ENCODE measurements at regions not wholly inside any gene's neighbourhood (a gene's known extent, or its start where the extent isn't known, plus 50 kb on each side); places are given as distances from the start of the nearest gene placed in this dataset.
"Not testable (repeated sequence)": the region's sequence is repeated elsewhere in the genome, so short reads cannot be mapped to it uniquely, and the experiment has no call there.

DNA sequence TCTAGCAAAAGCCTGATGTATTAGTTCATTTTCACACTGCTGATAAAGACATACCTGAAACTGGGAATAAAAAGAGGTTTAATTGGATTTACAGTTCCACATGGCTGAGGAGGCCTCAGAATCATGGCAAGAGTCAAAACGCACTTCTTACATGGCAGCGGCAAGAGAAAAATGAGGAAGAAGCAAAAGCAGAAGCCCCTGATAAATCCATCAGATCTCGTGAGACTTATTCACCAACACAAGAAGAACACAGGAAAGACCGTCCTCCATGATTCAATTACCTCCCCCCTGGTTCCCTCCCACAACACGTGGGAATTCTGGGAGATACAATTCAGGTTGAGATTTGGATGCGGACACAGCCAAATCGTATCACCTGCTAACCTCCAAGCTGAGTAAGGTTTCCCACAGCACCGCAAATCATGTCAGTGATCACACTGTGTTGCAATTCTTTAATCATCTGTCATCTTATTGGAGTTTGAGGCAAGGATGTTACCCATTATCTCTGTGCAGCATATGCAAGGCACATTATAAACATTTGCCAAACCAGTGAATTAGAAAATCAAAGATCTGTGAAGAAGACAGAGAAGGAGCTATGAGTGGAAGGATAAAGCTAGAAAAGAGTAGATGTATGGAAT lies 128.5 kb downstream of the ZNF281 start:
- no peak for DNase-seq

DNA sequence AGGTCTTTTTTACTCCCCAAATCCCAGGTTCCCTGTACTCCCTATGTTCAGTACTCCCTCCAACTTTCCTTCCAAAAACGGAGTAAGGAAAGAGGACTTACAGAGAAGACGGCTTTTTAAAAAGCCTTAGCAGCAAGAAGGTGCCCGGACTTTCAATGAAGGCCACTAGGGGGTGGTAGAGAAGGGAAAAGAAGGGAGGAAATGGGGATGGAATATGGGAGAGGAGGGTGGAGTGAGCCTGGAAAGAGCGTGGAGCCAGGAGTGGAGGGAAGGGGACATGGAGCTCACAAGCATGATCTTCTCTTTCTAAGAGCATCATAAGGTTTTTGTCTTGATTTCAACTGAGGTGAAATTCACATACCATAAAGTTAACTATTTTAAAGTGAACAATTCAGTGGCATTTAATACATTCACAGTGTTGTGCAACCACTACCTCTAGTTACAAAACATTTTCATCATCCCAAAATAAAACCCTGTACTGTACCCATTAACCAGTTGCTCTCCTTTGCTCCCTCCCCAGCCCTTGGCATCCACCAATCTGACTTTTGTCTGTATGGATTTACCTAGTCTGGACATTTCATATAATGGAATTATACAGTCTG lies 129.9 kb downstream of the ZNF281 start:
- DNase-seq, result peak; percentile 69

DNA sequence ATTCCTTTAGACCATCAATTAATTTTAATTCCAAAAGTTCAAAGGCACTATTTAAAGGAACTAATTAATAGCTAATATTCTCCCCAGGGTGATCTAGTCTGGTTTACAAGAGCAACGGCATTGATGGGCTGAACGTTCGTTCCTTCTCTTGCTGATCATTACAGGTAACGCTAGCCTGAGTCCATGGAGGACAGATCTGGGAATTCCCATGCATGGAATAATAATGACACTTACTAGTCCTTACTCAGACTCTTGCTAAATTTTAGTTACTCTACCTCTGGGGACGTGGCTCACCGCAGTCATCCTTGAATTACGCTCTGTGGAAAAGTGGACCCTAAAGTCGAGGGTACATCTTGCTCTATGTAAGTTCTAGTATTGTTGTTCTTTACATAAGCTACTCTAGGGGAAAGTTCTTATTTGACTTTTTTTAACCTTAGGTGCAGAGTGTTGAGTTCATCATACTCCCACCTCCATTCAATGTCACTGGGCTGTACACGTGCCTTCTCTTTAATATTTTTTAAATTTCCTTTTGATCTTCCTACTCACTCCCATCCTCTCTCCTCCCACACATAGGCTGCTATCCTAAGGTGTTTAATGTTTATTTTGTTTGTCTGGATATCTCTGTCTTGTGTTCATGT lies 133.9 kb downstream of the ZNF281 start:
- DNase-seq, result no peak

DNA sequence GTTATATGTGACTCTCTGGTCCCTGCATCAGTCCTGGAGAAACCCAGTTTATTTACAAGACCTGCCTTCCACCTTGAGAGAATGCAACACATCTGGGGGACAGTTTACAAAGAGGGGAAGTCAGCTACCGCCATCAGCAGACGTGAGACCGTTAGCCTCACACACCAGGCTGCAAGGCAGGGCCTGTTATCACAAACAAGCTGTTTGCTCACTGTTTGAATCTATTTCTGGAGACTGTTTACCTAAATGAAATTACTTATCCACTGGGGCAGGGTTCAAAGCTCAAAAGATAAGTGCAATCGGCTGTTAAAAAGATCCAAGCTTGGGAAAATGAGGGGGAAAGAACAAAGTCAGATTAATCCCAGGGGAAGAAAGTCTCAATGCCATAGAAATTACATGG lies 134.4 kb downstream of the ZNF281 start:
- no peak for DNase-seq

DNA sequence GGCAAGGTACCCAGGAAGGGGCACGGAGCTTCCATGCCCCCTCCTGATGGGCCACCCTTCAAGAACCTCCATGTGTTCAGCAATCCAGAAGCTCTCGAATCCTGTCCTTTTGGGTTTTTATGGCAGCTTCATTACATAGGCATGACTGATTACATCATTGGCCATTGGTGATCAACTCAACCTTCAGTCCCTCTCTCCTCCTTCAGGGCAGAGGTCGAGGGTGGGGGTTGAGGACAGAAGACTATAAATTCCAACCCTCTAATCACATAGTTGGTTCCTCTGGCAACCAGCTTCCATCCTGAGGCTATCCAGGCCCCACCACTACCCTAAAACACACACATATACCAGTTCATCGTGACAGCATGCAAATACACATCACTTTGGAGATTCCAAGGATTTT lies 135.7 kb downstream of the ZNF281 start:
- no peak for DNase-seq

DNA sequence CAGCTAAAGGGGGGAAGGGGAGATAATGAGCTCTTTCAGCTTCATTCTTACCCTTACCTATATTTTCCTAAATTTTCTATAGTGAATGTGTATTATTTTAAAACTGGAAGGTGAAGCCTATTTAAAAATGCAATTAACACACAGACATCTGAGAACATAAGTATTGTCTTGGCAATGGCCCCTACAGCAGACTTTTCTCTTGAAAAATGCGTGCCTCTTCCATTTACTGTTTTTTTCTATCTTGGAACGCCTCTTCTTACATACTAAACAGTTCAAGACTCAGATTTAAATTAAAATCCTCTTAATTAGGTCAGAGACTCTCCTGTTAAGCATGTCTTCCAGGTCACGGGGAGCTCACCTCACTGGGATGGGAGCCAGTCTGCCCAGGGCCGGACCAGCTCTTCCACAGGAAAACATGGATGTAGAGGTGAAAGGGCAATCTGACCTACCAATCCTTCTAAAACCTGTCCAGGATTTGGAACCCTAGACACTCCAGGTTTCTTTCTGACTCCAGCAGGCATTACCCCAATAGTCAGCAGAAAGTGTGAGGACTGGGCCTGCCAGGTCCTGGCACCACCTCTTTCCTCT lies 137.3 kb downstream of the ZNF281 start:
- DNase-seq, result no peak

DNA sequence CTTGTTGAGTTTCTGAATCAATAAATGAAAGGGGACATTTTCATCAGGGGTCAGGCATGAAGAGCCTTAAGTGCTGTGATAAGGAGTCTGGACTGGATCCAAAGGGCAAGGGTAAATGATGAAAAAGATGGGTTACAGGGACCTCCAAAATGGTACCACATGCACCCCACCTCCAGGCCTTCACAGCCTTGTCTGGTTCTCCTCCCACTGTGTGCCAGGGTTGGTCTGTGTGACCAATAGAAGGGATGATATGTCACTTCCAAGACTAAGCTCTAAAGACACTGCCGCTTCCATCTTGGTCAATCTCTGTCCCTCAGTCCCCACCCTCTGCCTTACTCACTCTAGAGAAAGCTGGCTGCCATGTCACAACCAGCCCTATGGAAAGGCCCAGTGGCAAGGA lies 140.6 kb downstream of the ZNF281 start:
- DNase-seq, result no peak

DNA sequence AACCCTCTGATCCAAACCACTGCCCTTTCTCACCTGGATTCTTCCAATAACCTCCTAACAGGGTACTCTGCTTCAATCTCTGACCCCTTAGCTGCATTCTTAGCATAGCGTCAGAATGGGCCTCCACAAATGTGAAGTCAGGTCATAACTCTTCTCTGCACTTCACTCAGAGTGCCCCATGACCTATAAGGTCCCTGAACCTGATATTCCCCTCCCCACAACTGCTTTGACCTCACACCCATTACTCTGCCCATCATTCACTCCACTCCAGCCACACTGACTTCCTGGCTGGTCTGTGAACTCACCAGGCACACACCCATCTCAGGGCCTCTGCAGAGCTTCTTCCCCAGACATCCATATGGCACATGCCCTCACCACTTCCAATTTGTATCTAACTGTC lies 141.9 kb downstream of the ZNF281 start:
- DNase-seq, result no peak

DNA sequence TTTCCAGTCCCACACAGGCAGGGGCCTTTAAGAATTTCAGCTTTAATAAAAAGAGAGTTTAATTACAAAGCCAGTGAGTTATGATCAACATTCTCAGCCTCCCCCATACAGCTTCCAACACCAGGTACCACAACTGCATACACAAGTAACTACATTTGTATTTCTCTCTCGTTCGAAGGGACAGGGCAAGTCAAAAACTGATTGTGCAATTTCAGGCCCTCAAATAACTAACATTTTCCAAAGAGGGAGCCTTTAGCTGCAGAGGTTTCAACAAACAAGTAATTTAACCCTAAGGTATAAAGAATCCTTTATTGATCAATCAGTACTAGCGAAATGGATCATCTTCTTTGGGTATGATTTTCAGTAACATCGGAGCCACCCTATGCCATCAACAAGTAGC lies 142.4 kb downstream of the ZNF281 start:
- no peak for DNase-seq

DNA sequence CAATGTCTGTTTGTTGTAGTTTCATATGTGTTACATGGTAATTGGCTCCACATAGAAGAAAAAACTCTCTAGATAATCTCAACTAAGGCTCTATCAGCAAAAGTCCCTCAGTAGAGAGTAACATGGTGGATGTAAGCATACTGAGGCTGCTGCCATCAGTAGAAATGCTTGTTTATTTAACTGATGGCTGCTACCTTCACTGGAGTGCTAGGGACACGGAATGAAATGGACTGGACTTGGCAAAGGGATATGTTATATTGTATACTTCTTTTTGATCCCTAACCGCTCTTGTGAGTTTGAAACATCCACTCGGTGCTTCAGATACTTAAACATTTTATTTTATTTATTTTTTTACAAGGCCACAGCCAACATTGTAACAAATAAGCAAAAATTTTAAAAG lies 143.0 kb downstream of the ZNF281 start:
- DNase-seq, result no peak

DNA sequence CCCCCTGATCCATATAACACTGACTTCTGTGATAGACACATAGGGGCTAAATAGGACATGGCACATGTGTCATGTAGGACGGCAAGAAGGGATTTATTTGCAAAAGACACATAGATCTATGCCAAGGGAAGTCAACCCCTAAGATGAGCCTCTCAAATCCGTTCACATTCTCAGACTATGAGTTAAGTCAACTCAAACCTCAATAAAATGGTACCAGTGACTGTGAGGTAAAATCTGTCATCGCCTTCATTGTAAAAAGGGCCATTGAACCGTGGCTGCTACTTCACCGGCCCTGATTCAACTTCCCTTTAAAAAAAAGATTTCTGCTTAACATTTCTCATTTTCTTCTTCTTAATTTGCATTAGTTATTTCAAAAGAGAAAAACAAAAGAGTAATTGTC lies 144.0 kb downstream of the ZNF281 start:
- DNase-seq, result no peak

DNA sequence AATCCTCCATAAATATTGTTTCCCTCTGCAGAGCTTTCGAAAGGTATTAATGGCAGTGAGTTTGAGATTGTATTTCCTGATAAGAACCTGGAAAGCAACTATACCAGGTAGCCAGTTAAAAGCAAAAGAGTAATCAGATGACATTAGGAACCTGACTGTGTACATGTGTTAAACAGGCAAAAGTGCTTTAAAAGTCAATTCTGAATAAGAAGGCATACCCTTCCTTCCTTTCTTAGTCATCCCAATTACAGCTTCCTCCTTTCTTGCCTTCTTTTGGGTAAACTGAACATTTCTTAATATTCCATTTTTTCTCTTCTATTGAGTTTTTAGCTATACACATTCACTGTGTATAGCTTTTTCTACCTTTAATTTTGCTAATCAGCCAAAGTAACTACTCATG lies 144.7 kb downstream of the ZNF281 start:
- DNase-seq, result no peak

DNA sequence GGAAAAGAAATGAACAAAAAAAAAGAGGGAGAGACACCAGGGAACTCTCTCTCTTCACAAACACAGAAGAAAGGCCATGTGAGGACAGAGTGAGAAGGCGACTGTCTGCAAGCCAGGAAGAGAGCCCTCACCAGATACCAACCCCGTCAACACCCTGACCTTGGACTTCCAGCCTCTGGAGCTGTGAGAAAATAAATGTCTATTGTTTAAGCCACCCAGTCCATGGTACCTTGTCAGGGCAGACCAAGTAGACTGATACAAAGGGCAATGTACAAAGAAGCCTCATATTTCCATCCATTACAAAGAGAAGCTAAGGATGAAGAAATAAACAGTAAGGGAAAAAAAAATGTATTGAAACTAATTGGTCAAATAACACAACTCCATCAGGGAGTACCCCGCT lies 146.6 kb downstream of the ZNF281 start:
- no peak for DNase-seq

DNA sequence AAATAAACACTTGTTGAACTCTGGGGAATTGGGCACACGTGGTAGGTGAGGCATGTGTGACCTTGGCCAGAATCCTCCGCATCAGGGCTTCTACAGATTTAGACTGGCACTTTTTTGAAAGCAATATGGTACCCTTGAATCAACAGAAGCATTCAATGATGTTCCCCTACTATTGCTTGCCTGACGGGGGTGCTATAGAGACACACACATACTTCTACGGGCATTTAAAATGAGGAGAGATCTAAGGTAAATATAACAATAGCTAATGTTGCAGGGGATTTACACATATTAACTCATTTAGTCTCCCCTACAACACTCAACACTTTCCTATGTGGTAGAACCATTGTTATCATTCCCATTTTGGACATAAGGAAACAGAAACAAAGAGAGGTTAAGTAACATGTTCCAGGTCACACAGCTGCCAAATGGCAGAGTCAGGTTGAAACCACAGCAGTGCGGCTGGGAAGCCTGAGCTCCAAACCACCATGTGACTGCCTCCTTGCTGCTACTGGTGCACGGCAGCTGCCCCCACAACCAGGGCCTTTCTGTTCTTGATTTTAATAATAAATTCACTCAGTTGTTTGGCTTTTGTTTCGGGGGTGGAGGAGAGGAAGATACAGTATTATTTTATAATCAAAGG lies 147.4 kb downstream of the ZNF281 start:
- DNase-seq, result no peak

DNA sequence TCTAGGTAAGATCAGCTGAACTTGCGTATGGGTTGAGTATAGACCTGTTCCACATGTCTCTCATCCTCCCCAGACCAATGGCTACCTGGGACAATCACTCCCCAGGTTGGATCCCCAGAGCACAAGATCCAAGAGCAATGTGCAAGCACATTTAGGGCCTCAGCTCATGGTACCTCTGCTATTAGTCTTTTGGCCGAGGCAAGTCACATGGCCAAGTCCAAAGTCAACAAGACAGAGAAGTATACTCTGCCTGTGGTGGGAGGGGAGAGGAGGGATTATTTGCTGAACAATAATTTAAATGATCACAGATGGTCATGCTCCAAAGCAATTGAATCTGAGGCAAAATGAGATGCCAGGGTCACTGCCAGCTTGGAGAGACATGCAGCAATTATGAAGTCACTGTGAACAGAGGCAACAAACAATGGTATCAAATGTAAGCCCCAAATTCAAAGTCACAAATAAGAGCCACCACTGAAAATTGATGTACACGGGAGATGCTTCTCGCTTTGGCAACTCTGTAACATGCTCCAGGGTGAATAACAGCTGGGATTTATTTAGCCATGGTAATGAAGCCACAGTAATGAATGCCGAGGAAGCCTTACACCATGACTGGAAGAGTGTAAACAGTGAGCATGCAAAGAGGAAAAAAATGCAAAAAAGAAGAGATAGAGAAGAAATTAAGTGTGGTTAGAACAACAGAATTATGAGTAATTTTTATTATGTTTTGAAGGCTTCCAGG lies 149.1 kb downstream of the ZNF281 start:
- DNase-seq, result no peak

DNA sequence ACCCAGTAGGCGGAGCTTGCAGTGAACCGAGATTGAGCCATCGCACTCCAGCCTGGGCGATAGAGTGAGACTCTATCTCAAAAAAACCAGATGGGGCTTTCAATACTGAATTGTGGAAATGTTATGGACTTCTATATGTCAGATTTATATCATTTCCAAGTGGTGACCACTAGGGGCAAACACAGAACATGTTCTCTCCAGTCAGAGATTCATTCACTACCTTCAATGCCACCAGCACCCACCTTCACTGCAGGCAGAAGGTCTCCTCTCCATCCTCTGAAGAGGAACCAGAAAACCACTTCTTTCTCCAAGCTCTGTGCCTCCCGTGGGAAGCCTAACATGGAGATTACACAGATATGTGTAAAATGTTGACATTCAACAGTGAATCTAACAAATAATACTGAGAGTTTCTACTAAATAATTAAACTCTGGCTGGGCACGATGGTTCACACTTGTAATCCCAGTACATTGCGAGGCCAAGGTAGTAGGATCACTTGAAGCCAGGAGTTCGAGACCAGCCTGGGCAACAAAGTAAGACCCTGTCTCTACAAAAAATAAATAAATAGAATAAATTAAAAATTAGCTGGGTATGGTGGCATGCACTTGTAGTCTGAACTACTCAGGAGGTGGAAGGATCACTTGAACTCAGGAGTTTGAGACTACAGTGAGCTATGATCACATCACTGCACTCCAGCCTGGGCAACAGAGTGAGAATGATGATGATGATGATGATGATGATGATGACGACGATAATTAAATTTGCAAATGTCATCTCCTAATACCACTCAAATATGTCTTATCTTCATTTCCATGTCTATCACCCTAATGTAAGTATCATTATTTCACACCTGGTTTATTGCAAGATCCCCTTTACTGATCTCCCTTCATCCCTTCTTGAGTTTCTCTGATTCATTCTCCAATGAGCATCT lies 151.1 kb downstream of the ZNF281 start:
- DNase-seq, result peak; percentile 24

DNA sequence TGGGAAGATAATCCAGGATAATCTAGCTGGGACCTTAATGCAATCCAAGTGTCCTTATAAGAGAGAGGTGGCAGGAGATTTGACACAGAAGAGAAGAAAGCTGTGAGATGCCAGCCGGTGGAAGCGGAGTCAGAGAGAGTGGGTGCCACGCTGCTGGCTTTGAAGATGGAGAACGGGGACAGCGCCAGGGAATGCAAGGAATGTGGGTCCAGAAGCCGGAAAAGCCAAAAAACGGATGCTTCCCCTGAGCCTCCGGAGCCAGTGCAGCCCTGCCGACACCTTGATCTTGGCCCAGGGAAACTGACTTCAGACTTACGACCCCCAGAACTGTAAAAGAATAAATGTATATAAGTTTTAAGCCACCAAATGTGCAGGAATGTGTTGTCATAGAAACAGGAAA lies 152.6 kb downstream of the ZNF281 start:
- no peak for DNase-seq

DNA sequence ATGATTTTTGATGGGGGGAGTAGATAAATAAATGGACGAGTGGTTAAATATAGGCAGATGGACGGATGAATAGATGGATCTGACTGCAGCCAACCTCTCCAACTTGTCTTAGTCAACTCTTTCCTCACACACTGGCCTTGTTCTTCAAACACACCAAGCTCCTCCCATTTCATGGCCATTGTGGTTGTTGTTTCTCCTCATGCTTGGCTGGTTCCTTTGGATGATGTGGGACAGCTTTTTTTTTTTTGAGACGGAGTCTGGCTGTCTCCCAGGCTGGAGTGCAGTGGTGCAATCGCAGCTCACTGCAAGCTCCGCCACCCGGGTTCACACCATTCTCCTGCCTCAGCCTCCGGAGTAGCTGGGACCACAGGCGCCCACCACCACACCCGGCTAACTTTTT lies 155.2 kb downstream of the ZNF281 start:
- DNase-seq, result not testable (repeated sequence)

DNA sequence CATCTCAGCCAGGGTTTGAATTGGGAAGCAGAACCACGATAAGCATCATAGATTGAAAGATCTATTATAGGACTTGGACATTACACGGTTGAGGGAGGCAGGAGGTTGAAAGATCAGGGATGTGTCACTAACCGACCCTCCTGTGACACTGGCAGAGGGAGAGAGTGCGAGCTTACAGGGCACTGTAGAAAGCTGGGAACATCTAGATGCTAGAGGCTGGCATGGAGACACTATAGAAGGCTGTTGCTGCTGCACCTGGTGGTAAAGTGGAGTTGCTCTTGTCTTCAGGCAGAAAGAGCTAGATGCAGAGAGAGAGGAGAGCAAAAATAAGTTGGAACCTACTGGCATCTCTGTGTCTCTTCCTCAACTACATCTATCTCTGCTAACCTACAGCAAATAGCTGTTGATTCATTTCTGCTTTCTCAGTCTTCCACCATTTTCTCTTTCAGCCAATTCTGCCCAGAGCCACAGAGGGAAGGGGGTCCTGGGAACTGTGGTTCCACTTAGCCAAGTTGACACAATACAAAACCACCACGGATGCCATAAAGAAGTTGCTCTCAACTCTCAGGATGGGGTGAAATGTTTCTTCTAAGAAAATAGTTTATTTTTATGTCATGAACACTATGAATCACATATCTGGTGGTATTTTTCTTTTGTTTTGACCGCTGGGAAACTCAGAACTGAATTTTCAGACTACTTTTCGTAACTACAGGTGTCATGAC lies 155.9 kb downstream of the ZNF281 start:
- DNase-seq, result no peak

DNA sequence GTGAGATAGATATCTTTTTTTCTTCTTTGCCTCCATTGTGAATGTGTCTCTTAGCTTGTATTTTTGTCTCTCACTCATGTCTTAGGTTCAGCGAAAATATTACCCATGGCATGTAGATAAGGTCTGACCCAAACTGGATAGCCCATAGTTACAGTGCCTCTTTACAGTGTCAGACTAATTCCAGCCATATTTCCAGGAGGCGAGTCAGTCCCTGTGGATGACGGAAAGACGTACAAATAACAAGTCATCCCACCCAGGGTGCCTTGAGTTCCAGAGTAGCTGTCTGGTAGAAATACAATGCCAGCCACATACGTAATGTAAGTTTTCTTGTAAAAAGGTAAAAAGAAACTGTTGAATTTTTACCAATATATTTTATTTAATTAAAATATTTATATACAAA lies 157.3 kb downstream of the ZNF281 start:
- DNase-seq, result no peak

DNA sequence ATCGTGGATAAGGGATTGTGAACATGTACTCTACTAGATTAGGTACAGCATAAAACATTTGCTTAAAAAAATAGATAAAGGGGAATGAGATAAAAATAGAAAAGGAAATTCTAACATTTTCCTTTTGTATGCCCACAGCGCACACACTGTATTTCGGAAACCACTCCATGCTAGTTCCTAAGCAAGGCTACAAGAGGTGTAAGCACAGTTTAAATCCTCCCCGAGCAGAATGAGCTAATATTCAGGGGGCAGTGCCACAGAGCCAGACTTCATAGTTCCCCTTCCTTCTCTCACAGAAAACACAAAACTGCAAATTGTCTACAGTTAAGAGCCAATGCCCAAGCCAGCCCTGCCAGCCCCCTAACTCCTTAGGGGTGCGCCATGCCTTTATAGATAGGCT lies 159.4 kb downstream of the ZNF281 start:
- DNase-seq, result no peak

All from EL (cell line).